Activated naive CD8-positive, alpha-beta T cell treated with anti-CD3 and anti-CD28 coated beads, Interleukin-2, amount 50 U/mL, for 24 hours (primary cell): ENCODE measurements at regions not wholly inside any gene's neighbourhood (a gene's known extent, or its start where the extent isn't known, plus 50 kb on each side); places are given as distances from the start of the nearest gene placed in this dataset.
"Not testable (repeated sequence)": the region's sequence is repeated elsewhere in the genome, so short reads cannot be mapped to it uniquely, and the experiment has no call there.

Source experiments
- ATAC-seq: fragments of 150-1000 bp; cut with Tn5 transposase; one replicate; pipeline ENCODE4 v1.10.0; 2021
- DNase-seq: peaks from one replicate; pipeline ENCODE4 v3.0.0; 2021
- H3K27ac Mint-ChIP-seq: one replicate; pipeline ENCODE4 v1.8.0; 2021; ENCODE audit warnings: mild to moderate bottlenecking, mixed read lengths
- H3K27me3 Mint-ChIP-seq: one replicate; pipeline ENCODE4 v1.8.0; 2021; ENCODE audit warnings: mixed read lengths
- H3K36me3 Mint-ChIP-seq: one replicate; pipeline ENCODE4 v1.8.0; 2021; ENCODE audit warnings: low read depth, mixed read lengths
- H3K4me1 Mint-ChIP-seq: one replicate; pipeline ENCODE4 v1.8.0; 2021; ENCODE audit warnings: mixed read lengths
- H3K4me3 Mint-ChIP-seq: one replicate; pipeline ENCODE4 v1.8.0; 2021; ENCODE audit warnings: mild to moderate bottlenecking, moderate library complexity, mixed read lengths
- H3K9me3 Mint-ChIP-seq: one replicate; pipeline ENCODE4 v1.8.0; 2021; ENCODE audit warnings: mixed read lengths

DNA sequence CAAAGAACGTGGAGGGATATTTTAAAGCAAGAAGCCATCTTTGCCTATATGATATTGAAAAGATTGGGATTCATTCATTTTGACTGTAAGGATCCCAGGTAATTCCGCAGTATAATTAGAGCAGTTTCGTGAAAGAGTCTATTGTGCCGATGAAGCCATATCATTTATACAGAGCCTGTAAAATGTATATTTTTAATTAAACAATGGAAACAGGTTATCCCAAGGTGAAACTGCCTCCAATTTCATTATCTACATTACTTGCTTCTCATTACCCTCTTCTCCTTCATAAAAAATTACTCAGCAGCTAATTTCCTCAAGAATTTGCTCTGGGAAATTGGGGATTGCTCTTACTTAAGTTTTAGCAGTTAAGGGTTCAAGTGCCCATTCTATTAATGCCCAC, 444.1 kb downstream of the SOCS6 start:
- ATAC-seq (no peak), DNase-seq (no peak)
- H3K36me3 Mint-ChIP-seq: peaks cover 2% of the 10 kb centered on the region
- H3K9me3 Mint-ChIP-seq: peaks cover 11% of the 10 kb centered on the region
- H3K27ac Mint-ChIP-seq: no peak overlapping the region
- H3K4me1 Mint-ChIP-seq: peaks cover 3% of the 10 kb centered on the region
- no peak overlapping the region for H3K4me3 Mint-ChIP-seq
- H3K27me3 Mint-ChIP-seq: no peaks in the 10 kb centered on the region

- Mint-ChIP-seq H3K4me1 (peaks cover 7% of the 10 kb centered on the region), H3K27me3 (no peaks in the 10 kb centered on the region), H3K27ac (no peak overlapping the region), H3K36me3 (peaks cover 2% of the 10 kb centered on the region), H3K4me3 (no peak overlapping the region), H3K9me3 (peaks cover 10% of the 10 kb centered on the region)
- DNase-seq (no peak), ATAC-seq (no peak)
Observed at GRCh38 chr18:70732188-70732587, 443.3 kb downstream of the SOCS6 start.

GRCh38 chr18:70720607-70721006, 431.8 kb downstream of the SOCS6 start:
- Mint-ChIP-seq H3K36me3 (no peaks in the 10 kb centered on the region), H3K27me3 (no peaks in the 10 kb centered on the region), H3K27ac (no peak overlapping the region), H3K4me1 (no peaks in the 10 kb centered on the region), H3K9me3 (no peaks in the 10 kb centered on the region), H3K4me3 (no peak overlapping the region)
- ATAC-seq (no peak), DNase-seq (no peak)

GRCh38 chr18:70709720-70710119, 420.9 kb downstream of the SOCS6 start:
- Mint-ChIP-seq H3K4me1 (peaks cover 2% of the 10 kb centered on the region), H3K27me3 (no peaks in the 10 kb centered on the region), H3K36me3 (peaks cover 5% of the 10 kb centered on the region), H3K9me3 (peaks cover 37% of the 10 kb centered on the region), H3K27ac (no peak overlapping the region), H3K4me3 (no peak overlapping the region)
- DNase-seq (no peak), ATAC-seq (no peak)

GRCh38 chr18:70709144-70709543, 420.3 kb downstream of the SOCS6 start:
- Mint-ChIP-seq H3K36me3 (peaks cover 5% of the 10 kb centered on the region), H3K9me3 (peaks cover 36% of the 10 kb centered on the region), H3K27ac (no peak overlapping the region), H3K4me1 (peaks cover 2% of the 10 kb centered on the region), H3K4me3 (no peak overlapping the region), H3K27me3 (no peaks in the 10 kb centered on the region)
- DNase-seq: no peak
- ATAC-seq: no peak

- H3K9me3 Mint-ChIP-seq: peaks cover 25% of the 10 kb centered on the region
- no peak overlapping the region for H3K4me3 Mint-ChIP-seq
- ATAC-seq: no peak
- peaks cover 2% of the 10 kb centered on the region for H3K36me3 Mint-ChIP-seq
- H3K27me3 Mint-ChIP-seq: no peaks in the 10 kb centered on the region
- peaks cover 3% of the 10 kb centered on the region for H3K4me1 Mint-ChIP-seq
- H3K27ac Mint-ChIP-seq: no peak overlapping the region
- no peak for DNase-seq
Observed at GRCh38 chr18:70705831-70706416, 417.1 kb downstream of the SOCS6 start.

- Mint-ChIP-seq H3K4me3 (no peak overlapping the region), H3K27ac (no peak overlapping the region), H3K27me3 (no peaks in the 10 kb centered on the region), H3K4me1 (peaks cover 2% of the 10 kb centered on the region), H3K36me3 (peaks cover 4% of the 10 kb centered on the region), H3K9me3 (peaks cover 20% of the 10 kb centered on the region)
- no peak for ATAC-seq
- no peak for DNase-seq
Observed at GRCh38 chr18:70700496-70700895, 411.7 kb downstream of the SOCS6 start.

DNA sequence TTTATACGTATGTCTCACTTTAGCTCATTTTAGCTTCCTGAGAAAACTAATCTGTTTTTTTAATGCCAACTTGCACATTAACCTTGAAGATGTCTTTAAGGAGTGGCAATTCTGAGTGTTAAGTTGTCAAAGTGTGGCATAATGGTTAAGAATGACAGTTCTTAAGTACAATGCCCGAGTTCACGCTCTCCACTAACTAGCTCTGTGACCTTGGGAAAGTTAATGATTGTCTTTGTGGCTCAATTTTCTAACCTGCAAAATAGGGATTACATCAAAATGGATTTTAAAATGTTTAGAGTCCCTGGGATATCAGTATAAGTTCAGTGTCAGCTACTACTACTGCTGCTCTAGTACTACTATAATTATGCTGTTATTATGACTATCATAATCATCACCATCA, 409.7 kb downstream of the SOCS6 start:
- Mint-ChIP-seq H3K27ac (no peak overlapping the region), H3K4me3 (no peak overlapping the region), H3K9me3 (peaks cover 20% of the 10 kb centered on the region), H3K36me3 (peaks cover 4% of the 10 kb centered on the region), H3K4me1 (peaks cover 2% of the 10 kb centered on the region), H3K27me3 (no peaks in the 10 kb centered on the region)
- DNase-seq: no peak
- no peak for ATAC-seq

- no peak overlapping the region for H3K4me3 Mint-ChIP-seq
- ATAC-seq (no peak), DNase-seq (no peak)
- H3K9me3 Mint-ChIP-seq: peaks cover 17% of the 10 kb centered on the region
- peaks cover 4% of the 10 kb centered on the region for H3K36me3 Mint-ChIP-seq
- no peak overlapping the region for H3K27ac Mint-ChIP-seq
- H3K27me3 Mint-ChIP-seq: no peaks in the 10 kb centered on the region
- H3K4me1 Mint-ChIP-seq: peaks cover 4% of the 10 kb centered on the region
Observed at GRCh38 chr18:70693246-70693645, 404.4 kb downstream of the SOCS6 start.

DNA sequence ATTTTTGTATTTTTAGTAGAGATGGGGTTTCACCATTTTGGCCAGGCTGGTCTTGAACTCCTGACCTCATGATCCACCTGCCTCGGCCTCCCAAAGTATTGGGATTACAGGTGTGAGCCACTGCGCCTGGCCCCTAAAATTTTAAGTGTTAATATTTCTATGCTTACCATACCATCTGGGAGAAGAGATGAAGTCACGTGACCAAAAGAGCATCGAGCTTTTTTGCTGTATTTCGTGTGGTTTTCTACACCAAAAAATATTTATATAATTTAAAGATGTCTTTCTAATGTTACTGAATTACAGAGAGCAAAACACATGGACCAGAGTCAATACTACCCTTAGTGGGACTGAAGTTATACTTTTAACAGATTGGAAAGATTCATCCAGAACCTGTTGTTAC, 400.9 kb downstream of the SOCS6 start:
- not testable (repeated sequence) for DNase-seq, H3K27me3 Mint-ChIP-seq, ATAC-seq, H3K4me3 Mint-ChIP-seq, H3K27ac Mint-ChIP-seq, H3K36me3 Mint-ChIP-seq
- Mint-ChIP-seq H3K4me1 (peaks cover 13% of the 10 kb centered on the region), H3K9me3 (peaks cover 21% of the 10 kb centered on the region)

DNA sequence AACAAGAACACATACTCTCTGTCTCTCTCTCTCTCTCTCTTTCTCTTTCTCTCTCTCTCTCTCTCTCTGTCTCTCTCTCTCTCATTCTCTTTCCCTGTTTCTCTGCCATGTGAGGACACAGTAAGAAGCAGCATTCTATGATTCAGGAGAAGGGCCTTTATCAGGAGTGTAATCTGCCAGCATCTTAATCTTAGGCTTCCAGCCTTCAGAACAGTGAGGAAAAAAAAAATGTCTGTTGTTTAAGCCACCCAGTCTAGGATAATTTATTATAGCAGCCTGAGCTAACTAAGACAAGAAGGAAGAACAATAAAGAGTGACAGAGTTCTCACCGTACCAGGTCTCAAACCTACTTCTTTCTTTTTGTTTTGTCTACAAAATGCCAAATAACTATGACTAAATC, 399.4 kb downstream of the SOCS6 start:
- H3K27ac Mint-ChIP-seq: no peak overlapping the region
- H3K36me3 Mint-ChIP-seq: no peaks in the 10 kb centered on the region
- H3K9me3 Mint-ChIP-seq: peaks cover 21% of the 10 kb centered on the region
- no peak for DNase-seq
- H3K4me3 Mint-ChIP-seq: no peak overlapping the region
- peaks cover 20% of the 10 kb centered on the region for H3K4me1 Mint-ChIP-seq
- H3K27me3 Mint-ChIP-seq: no peaks in the 10 kb centered on the region
- no peak for ATAC-seq

DNA sequence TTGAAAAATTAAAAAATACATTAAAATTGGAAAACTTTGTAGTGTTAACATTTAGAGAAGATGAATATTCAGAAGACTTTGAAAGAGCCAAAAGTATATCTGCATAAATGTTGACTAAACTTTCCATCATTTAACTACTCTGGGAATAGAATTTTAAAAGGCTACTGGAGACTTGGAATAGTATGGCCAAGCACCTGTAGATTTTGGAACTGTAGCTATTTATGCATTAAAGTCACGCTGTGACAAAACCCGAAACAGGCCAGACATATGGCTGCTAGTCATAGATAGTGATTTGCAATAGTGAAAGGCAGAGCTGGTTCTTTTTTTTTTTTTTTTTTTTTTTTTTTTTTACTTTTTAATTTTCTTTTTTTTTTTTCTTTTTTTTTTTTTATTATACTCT, 396.0 kb downstream of the SOCS6 start:
- Mint-ChIP-seq H3K27ac (no peak overlapping the region), H3K36me3 (no peaks in the 10 kb centered on the region), H3K4me1 (peaks cover 21% of the 10 kb centered on the region), H3K9me3 (peaks cover 12% of the 10 kb centered on the region), H3K27me3 (no peaks in the 10 kb centered on the region), H3K4me3 (no peak overlapping the region)
- ATAC-seq: no peak
- DNase-seq: no peak

DNA sequence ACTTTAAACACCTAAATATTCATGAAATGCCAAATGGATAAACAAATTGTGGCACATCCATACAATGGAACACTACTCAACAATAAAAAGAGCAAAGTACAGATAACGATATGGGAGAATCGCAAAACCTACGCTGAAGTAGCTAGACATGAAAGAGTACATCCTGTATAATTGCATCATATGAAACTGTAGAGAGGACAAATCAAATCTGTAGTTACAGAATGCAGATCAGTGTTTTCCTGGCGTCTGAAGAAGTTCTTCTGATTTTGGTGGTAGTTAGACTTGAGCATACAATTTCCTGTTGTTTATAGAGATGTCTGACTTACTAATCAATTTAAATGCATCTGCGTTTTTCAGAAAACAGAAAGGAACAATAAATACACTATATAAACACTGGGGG, 394.4 kb downstream of the SOCS6 start:
- H3K9me3 Mint-ChIP-seq: peaks cover 12% of the 10 kb centered on the region
- H3K27me3 Mint-ChIP-seq: no peaks in the 10 kb centered on the region
- no peak for DNase-seq
- H3K4me3 Mint-ChIP-seq: no peak overlapping the region
- no peak for ATAC-seq
- H3K36me3 Mint-ChIP-seq: no peaks in the 10 kb centered on the region
- H3K4me1 Mint-ChIP-seq: peaks cover 20% of the 10 kb centered on the region
- H3K27ac Mint-ChIP-seq: peak overlapping the region; percentile 16

DNA sequence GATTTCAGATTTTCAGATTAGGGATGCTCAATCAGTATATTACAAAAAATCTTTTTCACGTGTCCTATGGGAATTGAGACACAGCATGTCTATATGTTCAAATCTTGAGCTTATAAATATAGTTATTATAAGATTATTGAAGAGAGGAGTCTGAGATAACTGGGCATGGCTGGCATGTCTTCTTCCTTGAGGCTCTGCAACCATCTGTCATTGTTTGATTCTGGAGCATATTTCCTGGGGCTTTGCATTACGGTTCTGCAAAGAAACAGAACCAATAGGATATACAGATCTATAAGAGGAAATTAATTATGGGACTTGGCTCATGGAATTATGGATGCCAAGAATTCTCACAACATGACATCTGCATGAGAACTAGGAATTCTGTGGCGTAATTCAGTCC, 386.1 kb downstream of the SOCS6 start:
- no peak overlapping the region for H3K4me3 Mint-ChIP-seq
- ATAC-seq (no peak), DNase-seq (no peak)
- peaks cover 10% of the 10 kb centered on the region for H3K36me3 Mint-ChIP-seq
- H3K4me1 Mint-ChIP-seq: peaks cover 46% of the 10 kb centered on the region
- H3K27me3 Mint-ChIP-seq: no peaks in the 10 kb centered on the region
- H3K27ac Mint-ChIP-seq: no peak overlapping the region
- H3K9me3 Mint-ChIP-seq: peaks cover 15% of the 10 kb centered on the region

DNA sequence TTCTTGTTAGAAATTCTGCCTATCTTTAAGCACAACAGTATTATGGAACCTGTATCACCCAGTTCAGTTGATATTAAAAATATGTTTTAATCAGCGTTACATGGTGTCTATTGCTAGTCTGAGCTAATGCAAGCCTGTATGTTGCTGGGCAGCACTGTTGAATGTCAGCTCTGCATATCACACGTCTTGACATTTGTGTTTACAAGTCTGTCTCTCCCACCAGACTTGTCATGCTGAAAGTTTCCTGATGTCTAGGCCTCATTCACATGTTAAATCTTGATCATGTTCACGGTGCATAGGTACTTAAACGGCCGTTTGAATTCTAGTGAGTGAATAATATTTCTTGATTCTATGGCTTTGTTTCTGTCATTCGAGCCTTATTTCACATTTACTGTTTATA, 385.0 kb downstream of the SOCS6 start:
- Mint-ChIP-seq H3K27ac (no peak overlapping the region), H3K4me1 (peaks cover 46% of the 10 kb centered on the region), H3K27me3 (no peaks in the 10 kb centered on the region), H3K4me3 (no peak overlapping the region), H3K9me3 (peaks cover 19% of the 10 kb centered on the region), H3K36me3 (peaks cover 12% of the 10 kb centered on the region)
- DNase-seq (no peak), ATAC-seq (no peak)

DNA sequence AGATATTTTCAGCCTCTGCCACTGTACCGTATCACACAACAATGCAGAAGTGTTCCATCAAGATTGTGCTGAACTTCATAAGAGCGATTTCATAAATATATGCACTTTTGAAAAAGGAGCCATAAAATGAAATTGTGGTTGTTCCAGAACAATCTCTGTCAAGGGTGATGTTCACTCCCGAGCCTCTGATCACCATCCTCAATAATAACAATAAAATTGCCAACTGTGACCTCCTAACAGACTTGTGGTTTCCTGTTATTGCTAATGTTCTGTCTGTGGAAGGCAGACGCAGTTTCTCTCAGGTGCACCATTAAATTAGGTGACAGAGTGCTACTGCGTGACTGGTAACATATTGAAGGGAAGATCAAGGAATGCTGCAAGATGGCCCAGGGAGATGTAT, 383.7 kb downstream of the SOCS6 start:
- Mint-ChIP-seq H3K4me1 (peaks cover 46% of the 10 kb centered on the region), H3K36me3 (peaks cover 14% of the 10 kb centered on the region), H3K27ac (peak overlapping the region; percentile 33), H3K4me3 (peak overlapping the region; percentile 28), H3K27me3 (no peaks in the 10 kb centered on the region), H3K9me3 (peaks cover 22% of the 10 kb centered on the region)
- ATAC-seq: peak; percentile 58
- DNase-seq: no peak
